ENCODE measurements at regions not wholly inside any gene's neighbourhood (a gene's known extent, or its start where the extent isn't known, plus 50 kb on each side); places are given as distances from the start of the nearest gene placed in this dataset.

DNA sequence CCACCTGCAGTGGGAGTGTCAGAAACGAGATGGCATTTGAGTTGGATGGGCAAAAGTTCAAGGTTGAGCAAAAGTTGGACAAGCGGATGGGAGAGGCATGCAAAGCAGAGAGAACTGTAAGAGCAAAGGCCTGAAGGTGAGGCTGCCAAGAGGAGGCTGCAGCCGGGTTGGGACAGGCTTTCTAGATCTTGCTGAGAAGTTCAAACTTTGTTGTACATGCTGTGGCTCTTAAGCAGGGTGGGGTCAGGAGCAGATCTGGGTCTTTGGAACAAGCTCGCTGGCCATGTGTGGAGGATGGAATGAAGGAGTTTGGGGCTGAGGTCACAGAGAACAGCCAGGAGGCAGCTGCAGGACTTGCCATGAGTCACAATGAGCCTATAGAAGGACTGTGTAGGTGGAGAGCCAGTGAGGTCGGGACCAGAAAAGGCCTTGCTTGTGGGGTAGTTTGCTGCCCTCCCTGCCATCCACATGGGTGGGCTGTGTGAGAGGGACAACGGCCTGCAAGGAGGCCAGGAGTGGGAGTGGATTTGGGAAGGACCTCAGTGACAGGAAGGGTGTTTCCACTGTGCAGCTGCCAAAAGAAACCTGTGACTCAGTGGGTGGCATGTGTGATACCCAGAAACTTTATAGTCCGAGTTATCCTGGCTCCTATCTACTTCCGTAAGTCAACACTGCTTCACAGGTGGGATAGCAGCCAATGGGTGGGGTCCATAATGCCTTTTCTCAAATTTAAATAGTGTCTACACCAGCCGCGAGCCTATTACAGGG is 210.4 kb downstream of the MID1IP1 start:
- 70 to 83% methylated on average over 6 to 9 of the region's 10 CpGs for WGBS, 2 donors
- intact Hi-C loops (cut with DNase I): no loop called here

DNA sequence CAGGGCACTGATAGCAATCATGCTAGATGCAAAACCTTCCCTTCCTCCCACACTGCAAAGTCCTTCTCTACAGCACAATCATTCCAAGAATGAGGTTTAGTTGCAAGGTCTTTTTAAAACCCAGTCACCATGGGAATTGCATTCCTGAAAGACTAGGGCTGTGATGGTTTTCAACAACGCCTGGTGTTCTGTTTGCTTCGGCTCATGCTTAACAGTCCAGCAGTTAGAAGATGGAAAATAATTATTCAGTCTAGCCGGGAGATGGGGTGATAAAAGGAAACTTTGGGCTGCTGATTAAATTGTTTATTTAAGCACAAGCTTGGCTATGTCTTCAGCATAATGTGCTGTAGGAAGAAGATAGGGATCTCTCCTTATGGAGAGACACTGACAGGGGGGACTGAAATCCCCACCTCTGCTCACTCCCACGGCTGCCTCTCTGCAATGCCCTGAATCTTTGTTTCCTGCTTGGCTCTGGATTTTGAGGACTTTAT is 211.4 kb downstream of the MID1IP1 start:
- 16 to 18% methylated on average over 4 of the region's 4 CpGs for WGBS, 2 donors
- no peaks in the 10 kb centered on the region for H3K36me3 ChIP-seq
- H3K4me3 ChIP-seq (replicated peaks in 1 of 3): no peak overlapping the region
- intact Hi-C loops (cut with DNase I): no loop called here
- H3K27me3 ChIP-seq: no peaks in the 10 kb centered on the region
- H3K27ac ChIP-seq: no peak overlapping the region
- DNase-seq: no peak
- TF ChIP-seq, protein P1, sequence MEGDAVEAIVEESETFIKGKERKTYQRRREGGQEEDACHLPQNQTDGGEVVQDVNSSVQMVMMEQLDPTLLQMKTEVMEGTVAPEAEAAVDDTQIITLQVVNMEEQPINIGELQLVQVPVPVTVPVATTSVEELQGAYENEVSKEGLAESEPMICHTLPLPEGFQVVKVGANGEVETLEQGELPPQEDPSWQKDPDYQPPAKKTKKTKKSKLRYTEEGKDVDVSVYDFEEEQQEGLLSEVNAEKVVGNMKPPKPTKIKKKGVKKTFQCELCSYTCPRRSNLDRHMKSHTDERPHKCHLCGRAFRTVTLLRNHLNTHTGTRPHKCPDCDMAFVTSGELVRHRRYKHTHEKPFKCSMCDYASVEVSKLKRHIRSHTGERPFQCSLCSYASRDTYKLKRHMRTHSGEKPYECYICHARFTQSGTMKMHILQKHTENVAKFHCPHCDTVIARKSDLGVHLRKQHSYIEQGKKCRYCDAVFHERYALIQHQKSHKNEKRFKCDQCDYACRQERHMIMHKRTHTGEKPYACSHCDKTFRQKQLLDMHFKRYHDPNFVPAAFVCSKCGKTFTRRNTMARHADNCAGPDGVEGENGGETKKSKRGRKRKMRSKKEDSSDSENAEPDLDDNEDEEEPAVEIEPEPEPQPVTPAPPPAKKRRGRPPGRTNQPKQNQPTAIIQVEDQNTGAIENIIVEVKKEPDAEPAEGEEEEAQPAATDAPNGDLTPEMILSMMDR (IDR thresholded peaks at IDR 0.05): no peak
- TF ChIP-seq POLR2A (IDR thresholded peaks at IDR 0.05): no peak
- no peaks in the 10 kb centered on the region for H3K4me1 ChIP-seq
- no peaks in the 10 kb centered on the region for H3K9me3 ChIP-seq

More for the DNA sequence above, 210.4 kb downstream of the MID1IP1 start:
- TF ChIP-seq, protein P1 (IDR thresholded peaks at IDR 0.05): no peak
- no peak for TF ChIP-seq POLR2A (IDR thresholded peaks at IDR 0.05)
- no peaks in the 10 kb centered on the region for H3K27me3 ChIP-seq
- H3K4me3 ChIP-seq (replicated peaks in 1 of 3): no peak overlapping the region
- H3K9me3 ChIP-seq: no peaks in the 10 kb centered on the region
- H3K4me1 ChIP-seq: no peaks in the 10 kb centered on the region
- no peak overlapping the region for H3K27ac ChIP-seq
- no peaks in the 10 kb centered on the region for H3K36me3 ChIP-seq
- no peak for DNase-seq

DNA sequence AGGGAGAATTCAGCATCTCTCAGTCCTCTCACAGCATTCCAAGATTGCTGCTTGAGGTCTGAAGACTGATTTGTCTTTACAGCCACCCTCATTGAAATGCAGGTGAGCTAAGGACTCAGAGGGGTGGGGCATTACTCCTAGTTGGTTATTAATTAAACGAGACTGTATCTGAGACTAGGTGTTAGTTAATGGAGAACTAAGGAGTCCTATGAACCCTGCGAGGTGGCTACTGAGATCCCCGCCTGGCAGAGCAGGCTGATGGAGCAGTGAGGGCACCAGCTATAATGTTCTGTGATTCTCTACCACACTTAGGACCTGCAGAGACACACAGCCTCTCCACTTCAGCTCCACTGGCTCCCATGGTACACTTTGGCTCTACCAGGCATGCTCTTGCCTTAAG is 215.3 kb downstream of the MID1IP1 start:
- intact Hi-C loops (cut with DNase I): no loop called here

DNA sequence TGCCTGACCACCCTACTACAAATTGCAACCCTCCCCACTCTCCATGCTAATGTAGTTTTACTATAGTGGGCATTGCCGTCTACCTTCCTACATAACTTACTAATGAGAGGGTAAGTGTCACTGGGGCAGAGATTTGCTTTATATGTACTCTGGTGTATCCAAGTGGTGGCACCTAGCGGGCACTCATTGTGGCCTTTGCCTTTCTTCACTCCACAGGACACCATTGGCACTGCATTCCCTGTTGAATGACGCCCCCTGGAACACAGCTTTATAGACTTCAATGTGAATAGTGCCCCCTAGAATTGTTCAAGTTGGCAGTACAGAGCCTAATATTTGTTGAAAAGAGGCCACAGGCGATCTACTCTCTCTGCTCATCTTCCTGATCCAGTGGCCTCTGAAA is 215.8 kb downstream of the MID1IP1 start:
- Histone ChIP-seq H3K27ac (no peak overlapping the region), H3K36me3 (no peaks in the 10 kb centered on the region), H3K4me3 (replicated peaks in 1 of 3) (no peak overlapping the region), H3K4me1 (no peaks in the 10 kb centered on the region), H3K27me3 (no peaks in the 10 kb centered on the region), H3K9me3 (no peaks in the 10 kb centered on the region)
- intact Hi-C loops (cut with DNase I): no loop called here
- DNase-seq: no peak
- 93 to 100% methylated on average over 4 of the region's 4 CpGs for WGBS, 2 donors
- TF ChIP-seq, protein P1 (IDR thresholded peaks at IDR 0.05): no peak
- TF ChIP-seq POLR2A (IDR thresholded peaks at IDR 0.05): no peak

More for the DNA sequence above, 215.3 kb downstream of the MID1IP1 start:
- TF ChIP-seq POLR2A (IDR thresholded peaks at IDR 0.05): no peak
- TF ChIP-seq, protein P1 (IDR thresholded peaks at IDR 0.05): no peak
- Histone ChIP-seq H3K4me3 (replicated peaks in 1 of 3) (no peak overlapping the region), H3K9me3 (no peaks in the 10 kb centered on the region), H3K27ac (no peak overlapping the region), H3K27me3 (no peaks in the 10 kb centered on the region), H3K36me3 (no peaks in the 10 kb centered on the region), H3K4me1 (no peaks in the 10 kb centered on the region)
- 93% methylated on average over 3 of the region's 3 CpGs for WGBS, 2 donors
- no peak for DNase-seq

DNA sequence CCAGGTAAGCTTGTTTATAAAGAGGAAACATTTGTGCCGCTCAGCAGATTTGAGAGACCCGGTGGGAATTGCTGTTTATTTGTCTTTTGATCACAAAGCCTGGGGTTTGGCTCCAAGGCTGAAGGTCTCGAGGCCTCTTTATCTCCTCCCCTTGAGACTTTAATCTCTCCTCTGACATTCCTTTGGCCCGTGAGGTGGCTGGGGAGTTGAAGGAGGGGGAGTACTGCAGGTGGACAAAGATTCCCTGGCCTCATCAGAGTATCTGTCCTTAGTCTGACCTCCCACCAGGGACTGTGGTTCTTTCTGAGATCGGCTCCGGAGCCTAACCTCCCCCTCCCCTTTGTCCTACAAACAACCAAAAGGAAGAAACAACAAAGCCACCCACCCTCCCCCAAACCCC is 216.5 kb downstream of the MID1IP1 start:
- WGBS, 2 donors: 22 to 47% methylated on average over 4 to 6 of the region's 6 CpGs

More for the DNA sequence above, 216.5 kb downstream of the MID1IP1 start:
- intact Hi-C loops (cut with DNase I): no loop called here
- no peaks in the 10 kb centered on the region for H3K27me3 ChIP-seq
- no peak for DNase-seq
- no peak for TF ChIP-seq POLR2A (IDR thresholded peaks at IDR 0.05)
- TF ChIP-seq, protein P1 (IDR thresholded peaks at IDR 0.05): no peak
- H3K9me3 ChIP-seq: no peaks in the 10 kb centered on the region
- no peaks in the 10 kb centered on the region for H3K36me3 ChIP-seq
- H3K4me3 ChIP-seq (replicated peaks in 1 of 3): no peak overlapping the region
- H3K27ac ChIP-seq: no peak overlapping the region
- H3K4me1 ChIP-seq: no peaks in the 10 kb centered on the region

Measured in thyroid gland (tissue), 4 donors.